Stomach (tissue), 8 donors: ENCODE measurements at regions not wholly inside any gene's neighbourhood (a gene's known extent, or its start where the extent isn't known, plus 50 kb on each side); places are given as distances from the start of the nearest gene placed in this dataset.

Experiments used
- DNase-seq, 2 donors: peaks; one replicate each; pipeline versions ENCODE4 v3.0.0 to v3.0.0-alpha.2; 2013 to 2019
- H3K27ac ChIP-seq, 5 donors: fragments of 200-600 bp in 4 of 5; sonication (generic) in 4 of 5; one replicate each; pipeline ENCODE4 v1.5.1; 2013 to 2019; ENCODE audit warnings: mild to moderate bottlenecking in 1 of 5, moderate library complexity in 1 of 5
- H3K27me3 ChIP-seq, 3 donors: fragments of 200-600 bp; sonication (generic); one replicate each; pipeline ENCODE4 v1.5.1; 2017 to 2019; ENCODE audit warnings: mixed run types in 1 of 3
- H3K36me3 ChIP-seq, 4 donors: fragments of 200-600 bp; sonication (generic); 1 replicate in 3 of 4; 2 replicates in 1 of 4; pipeline ENCODE4 v1.5.1; 2016 to 2019
- H3K4me1 ChIP-seq, 4 donors: fragments of 200-600 bp; sonication (generic); one replicate each; pipeline ENCODE4 v1.5.1; 2016 to 2019
- H3K4me3 ChIP-seq, 4 donors: fragments of 200-600 bp; sonication (generic) in 3 of 4; one replicate each; pipeline ENCODE4 v1.5.1; 2016 to 2019; ENCODE audit warnings: mild to moderate bottlenecking in 1 of 4
- H3K9me3 ChIP-seq, 4 donors: fragments of 200-600 bp; sonication (generic); one replicate each; pipeline ENCODE4 v1.5.1; 2016 to 2019
- CTCF ChIP-seq, 7 experiments: fragments of 450-650 bp in 4 of 7; fragments of 200-600 bp in 3 of 7; sonication (generic) in 3 of 7; IDR thresholded peaks; one replicate each; pipeline ENCODE4 v1.5.1; 2016 to 2019; ENCODE audit warnings: antibody characterized with exemption in 7 of 7, control low read depth in 2 of 7, mild to moderate bottlenecking in 1 of 7
- EP300 ChIP-seq: sonication (generic); formaldehyde crosslinking; IDR thresholded peaks from one replicate; pipeline ENCODE4 v1.6.1; 2017; ENCODE audit warnings: antibody characterized with exemption
- POLR2A ChIP-seq, 4 donors: fragments of 450-650 bp; IDR thresholded peaks; one replicate each; pipeline ENCODE4 v1.6.1; 2016; ENCODE audit warnings: antibody characterized with exemption in 4 of 4, control low read depth in 2 of 4, mild to moderate bottlenecking in 1 of 4, moderate library complexity in 1 of 4
- POLR2AphosphoS5 ChIP-seq, 3 donors: sonication (generic); formaldehyde crosslinking; IDR thresholded peaks; one replicate each; pipeline ENCODE4 v1.6.1; 2016; ENCODE audit warnings: antibody characterized with exemption in 3 of 3
- WGBS, 5 donors: extraction: QIAGEN DNeasy Blood & Tissue Kit in 3 of 5; methylation state at CpG; one replicate each; pipeline versions ENCODE4 v1.1.5 to v1.1.7; 2013 to 2018; 5-methylcytosine and 5-hydroxymethylcytosine counted together
- intact Hi-C: fragments of 100-400 bp; cut with DNase I; formaldehyde crosslinking; loops from one replicate; pipeline ENCODE4 v1.15.1; 2023; ENCODE audit warnings: low total_unique reads
- donor health status: healthy with polysubstance abuse.
- donor health status: Bipolar disorder and iron deficiency.
- donor health status: healthy.

DNA sequence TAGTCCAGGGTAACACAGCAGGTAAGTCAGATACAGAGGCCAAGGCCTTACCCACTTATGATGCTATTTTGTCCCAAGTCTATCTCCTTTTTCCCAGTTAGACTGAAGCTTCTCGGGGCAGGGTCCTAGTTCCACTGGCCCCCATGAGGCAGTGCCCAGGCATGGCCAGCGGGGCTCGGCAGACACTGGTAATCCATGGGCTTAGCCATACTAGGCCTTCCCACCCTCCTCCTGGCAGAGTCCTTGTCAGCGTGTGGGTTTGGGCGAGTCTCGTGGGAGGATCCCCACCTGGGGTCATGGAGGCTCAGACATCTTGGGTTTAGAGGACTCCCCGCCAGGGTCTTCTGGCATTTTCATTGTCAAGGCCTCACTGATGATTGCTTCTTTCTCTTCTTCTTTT, 84.7 kb upstream of the BRD7 start:
- TF ChIP-seq EP300: no peak
- no peak for TF ChIP-seq POLR2A (IDR thresholded peaks at IDR 0.05)
- no peak for TF ChIP-seq POLR2AphosphoS5 (IDR thresholded peaks at IDR 0.05)
- TF ChIP-seq CTCF (IDR thresholded peaks at IDR 0.05): no peak
- Histone ChIP-seq H3K4me1 (no peaks in the 10 kb centered on the region), H3K27me3 (peaks cover 0 to 4% (median 0%) of the 10 kb centered on the region in 3 donors), H3K4me3 (no peak overlapping the region), H3K9me3 (no peaks in the 10 kb centered on the region), H3K36me3 (no peaks in the 10 kb centered on the region), H3K27ac (no peak overlapping the region)
- intact Hi-C loops: no loop called here
- no peak for DNase-seq
- whole genome bisulfite sequencing, 5 donors: 91 to 97% (median 97%) methylated on average over 7 of the region's 7 CpGs

- no peaks in the 10 kb centered on the region for H3K36me3 ChIP-seq
- TF ChIP-seq POLR2AphosphoS5 (IDR thresholded peaks at IDR 0.05) (no peak), EP300 (no peak), CTCF (IDR thresholded peaks at IDR 0.05) (no peak)
- no peak overlapping the region for H3K27ac ChIP-seq
- 83 to 92% (median 88%) methylated on average over 7 of the region's 7 CpGs for WGBS, 5 donors
- intact Hi-C loops: no loop called here
- peaks cover 0 to 4% (median 0%) of the 10 kb centered on the region in 4 donors for H3K4me1 ChIP-seq
- no peak for DNase-seq
- peaks cover 0 to 5% (median 0%) of the 10 kb centered on the region in 3 donors for H3K27me3 ChIP-seq
- no peak overlapping the region for H3K4me3 ChIP-seq
- H3K9me3 ChIP-seq: no peaks in the 10 kb centered on the region
These were observed 83.2 kb upstream of the BRD7 start for GRCh38 chr16:50451951-50452508.

DNA sequence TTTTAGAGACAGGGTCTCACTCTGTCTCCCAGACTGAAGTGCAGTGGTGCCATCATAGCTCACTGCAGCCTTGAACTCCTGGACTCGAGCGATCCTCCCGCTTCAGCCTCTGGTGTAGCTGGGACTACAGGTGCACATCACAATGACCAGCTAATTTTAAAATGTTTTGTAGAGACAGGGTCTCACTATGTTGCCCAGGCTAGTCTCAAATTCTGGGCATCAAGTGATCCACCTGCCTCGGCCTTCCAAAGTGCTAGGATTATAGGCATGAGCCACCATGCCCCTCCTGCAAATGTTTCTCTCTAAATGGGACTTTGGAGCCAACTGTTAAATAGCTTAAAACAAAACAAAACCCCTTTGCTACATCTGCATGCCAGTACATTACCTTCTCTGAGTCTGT, 82.2 kb upstream of the BRD7 start:
- intact Hi-C loops: no loop called here
- peaks cover 0 to 4% (median 0%) of the 10 kb centered on the region in 3 donors for H3K27me3 ChIP-seq
- H3K27ac ChIP-seq: no peak overlapping the region
- no peak for DNase-seq
- H3K4me1 ChIP-seq: peaks cover 0 to 4% (median 0%) of the 10 kb centered on the region in 4 donors
- no peak overlapping the region for H3K4me3 ChIP-seq
- no peaks in the 10 kb centered on the region for H3K36me3 ChIP-seq
- 85 to 98% (median 92%) methylated on average over 4 of the region's 4 CpGs for WGBS, 5 donors
- no peaks in the 10 kb centered on the region for H3K9me3 ChIP-seq
- TF ChIP-seq POLR2AphosphoS5 (IDR thresholded peaks at IDR 0.05): no peak
- TF ChIP-seq CTCF (IDR thresholded peaks at IDR 0.05): no peak
- no peak for TF ChIP-seq POLR2A (IDR thresholded peaks at IDR 0.05)
- TF ChIP-seq EP300: no peak

GRCh38 chr16:50449800-50450199, 81.0 kb upstream of the BRD7 start:
- DNase-seq: no peak
- intact Hi-C loops: no loop called here
- Histone ChIP-seq H3K4me1 (peaks cover 0 to 4% (median 0%) of the 10 kb centered on the region in 4 donors), H3K27me3 (peaks cover 0 to 4% (median 0%) of the 10 kb centered on the region in 3 donors), H3K4me3 (no peak overlapping the region), H3K36me3 (no peaks in the 10 kb centered on the region), H3K27ac (no peak overlapping the region), H3K9me3 (no peaks in the 10 kb centered on the region)
- 52 to 73% (median 68%) methylated on average over 6 of the region's 6 CpGs for WGBS, 5 donors
- TF ChIP-seq CTCF (IDR thresholded peaks at IDR 0.05) (no peak), POLR2AphosphoS5 (IDR thresholded peaks at IDR 0.05) (no peak), EP300 (no peak), POLR2A (IDR thresholded peaks at IDR 0.05) (no peak)
